ENCODE measurements at regions not wholly inside any gene's neighbourhood (a gene's known extent, or its start where the extent isn't known, plus 50 kb on each side); places are given as distances from the start of the nearest gene placed in this dataset.

DNA sequence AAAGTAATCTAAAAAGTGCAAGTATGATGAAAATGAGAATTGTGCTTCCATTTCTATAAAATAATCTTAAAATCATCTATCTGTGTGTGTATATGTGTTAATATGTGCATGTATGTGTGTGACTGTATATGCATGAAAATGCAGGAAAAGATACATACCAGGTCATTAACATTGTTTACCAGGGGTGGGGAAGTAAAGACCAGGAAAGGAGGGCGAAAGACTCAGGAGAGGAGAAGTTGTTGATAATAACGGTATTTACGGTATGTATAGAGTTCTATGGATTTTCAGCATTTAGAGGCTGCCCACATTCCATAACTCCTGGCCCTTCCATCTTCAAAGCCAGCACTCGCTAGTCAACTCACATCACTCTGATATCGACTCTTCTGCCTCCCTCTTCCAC, 111.0 kb upstream of the SPDL1 start:
- Histone ChIP-seq H3K9me3 (no peaks in the 10 kb centered on the region), H3K27me3 (replicated peaks; ENCODE audit: control insufficient read depth, insufficient read depth, low read length) (no peaks in the 10 kb centered on the region), H3K36me3 (ENCODE audit: control insufficient read depth, insufficient read depth, low read length) (no peaks in the 10 kb centered on the region), H3K4me3 (ENCODE audit: low read depth, low read length) (no peak overlapping the region), H3K4me1 (no peaks in the 10 kb centered on the region)
- ChIA-PET CTCF (no interaction called here), POLR2A (no interaction called here)
- no peaks in the 10 kb centered on the region for H3K27me3 Mint-ChIP-seq (ENCODE audit: insufficient read depth, unreplicated experiment)
- peaks cover 11% of the 10 kb centered on the region for H3K9me3 Mint-ChIP-seq (ENCODE audit: unreplicated experiment)
- peaks cover 6% of the 10 kb centered on the region for H3K4me1 Mint-ChIP-seq (ENCODE audit: low read depth, unreplicated experiment)
- DNase-seq = no peak
- no peak overlapping the region for H3K27ac Mint-ChIP-seq (ENCODE audit: unreplicated experiment)
- no peaks in the 10 kb centered on the region for H3K36me3 Mint-ChIP-seq (ENCODE audit: insufficient read depth, unreplicated experiment)
- intact Hi-C loops (cut with micrococcal nuclease; ENCODE audit: unreplicated experiment) = no loop called here
- no peak overlapping the region for H3K4me3 Mint-ChIP-seq (ENCODE audit: unreplicated experiment)
- BruUV-seq (replicated peaks) = no TSS peak
- TF ChIP-seq, protein P1, sequence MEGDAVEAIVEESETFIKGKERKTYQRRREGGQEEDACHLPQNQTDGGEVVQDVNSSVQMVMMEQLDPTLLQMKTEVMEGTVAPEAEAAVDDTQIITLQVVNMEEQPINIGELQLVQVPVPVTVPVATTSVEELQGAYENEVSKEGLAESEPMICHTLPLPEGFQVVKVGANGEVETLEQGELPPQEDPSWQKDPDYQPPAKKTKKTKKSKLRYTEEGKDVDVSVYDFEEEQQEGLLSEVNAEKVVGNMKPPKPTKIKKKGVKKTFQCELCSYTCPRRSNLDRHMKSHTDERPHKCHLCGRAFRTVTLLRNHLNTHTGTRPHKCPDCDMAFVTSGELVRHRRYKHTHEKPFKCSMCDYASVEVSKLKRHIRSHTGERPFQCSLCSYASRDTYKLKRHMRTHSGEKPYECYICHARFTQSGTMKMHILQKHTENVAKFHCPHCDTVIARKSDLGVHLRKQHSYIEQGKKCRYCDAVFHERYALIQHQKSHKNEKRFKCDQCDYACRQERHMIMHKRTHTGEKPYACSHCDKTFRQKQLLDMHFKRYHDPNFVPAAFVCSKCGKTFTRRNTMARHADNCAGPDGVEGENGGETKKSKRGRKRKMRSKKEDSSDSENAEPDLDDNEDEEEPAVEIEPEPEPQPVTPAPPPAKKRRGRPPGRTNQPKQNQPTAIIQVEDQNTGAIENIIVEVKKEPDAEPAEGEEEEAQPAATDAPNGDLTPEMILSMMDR (IDR thresholded peaks at IDR 0.05; ENCODE audit: insufficient read depth in 1 of 2, low read depth in 1 of 2, low read length in 1 of 2, severe bottlenecking in 1 of 2, unreplicated experiment in 1 of 2) = no peak

DNA sequence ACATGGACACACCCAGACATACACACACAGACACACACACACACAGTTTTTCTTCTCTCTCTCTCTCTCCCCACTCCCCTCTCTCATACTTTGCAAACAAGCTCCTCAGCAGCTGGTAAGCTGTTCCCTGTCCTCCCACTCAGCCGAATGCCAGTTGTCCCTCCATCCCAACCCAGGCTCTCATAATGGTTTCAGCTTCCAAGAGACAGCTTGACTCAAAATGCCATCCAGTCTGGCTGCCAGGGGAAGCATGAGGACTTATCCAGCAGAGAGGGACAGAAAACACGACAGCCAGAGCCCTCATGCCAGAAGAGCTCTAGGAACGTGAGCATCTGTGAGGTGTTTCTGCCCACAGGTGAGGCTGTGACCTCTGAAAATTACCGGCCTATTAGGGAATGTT, 112.6 kb upstream of the SPDL1 start:
- intact Hi-C loops (cut with micrococcal nuclease; ENCODE audit: unreplicated experiment) = no loop called here
- H3K36me3 ChIP-seq (ENCODE audit: control insufficient read depth, insufficient read depth, low read length) = no peaks in the 10 kb centered on the region
- no peak for DNase-seq
- Mint-ChIP-seq H3K9me3 (ENCODE audit: unreplicated experiment) (peaks cover 1% of the 10 kb centered on the region), H3K4me1 (ENCODE audit: low read depth, unreplicated experiment) (peaks cover 12% of the 10 kb centered on the region), H3K27me3 (ENCODE audit: insufficient read depth, unreplicated experiment) (no peaks in the 10 kb centered on the region), H3K4me3 (ENCODE audit: unreplicated experiment) (no peak overlapping the region), H3K27ac (ENCODE audit: unreplicated experiment) (no peak overlapping the region), H3K36me3 (ENCODE audit: insufficient read depth, unreplicated experiment) (no peaks in the 10 kb centered on the region)
- H3K9me3 ChIP-seq = no peaks in the 10 kb centered on the region
- no peaks in the 10 kb centered on the region for H3K27me3 ChIP-seq (replicated peaks; ENCODE audit: control insufficient read depth, insufficient read depth, low read length)
- BruUV-seq (replicated peaks) = no TSS peak
- no peak overlapping the region for H3K4me3 ChIP-seq (ENCODE audit: low read depth, low read length)
- CTCF ChIA-PET = no interaction called here
- 0 out of 2 replicates have a peak, but pooled peaks cover 9% of the 10 kb centered on the region for H3K4me1 ChIP-seq
- POLR2A ChIA-PET = no interaction called here
- TF ChIP-seq, protein P1 (IDR thresholded peaks at IDR 0.05; ENCODE audit: insufficient read depth in 1 of 2, low read depth in 1 of 2, low read length in 1 of 2, severe bottlenecking in 1 of 2, unreplicated experiment in 1 of 2) = no peak

DNA sequence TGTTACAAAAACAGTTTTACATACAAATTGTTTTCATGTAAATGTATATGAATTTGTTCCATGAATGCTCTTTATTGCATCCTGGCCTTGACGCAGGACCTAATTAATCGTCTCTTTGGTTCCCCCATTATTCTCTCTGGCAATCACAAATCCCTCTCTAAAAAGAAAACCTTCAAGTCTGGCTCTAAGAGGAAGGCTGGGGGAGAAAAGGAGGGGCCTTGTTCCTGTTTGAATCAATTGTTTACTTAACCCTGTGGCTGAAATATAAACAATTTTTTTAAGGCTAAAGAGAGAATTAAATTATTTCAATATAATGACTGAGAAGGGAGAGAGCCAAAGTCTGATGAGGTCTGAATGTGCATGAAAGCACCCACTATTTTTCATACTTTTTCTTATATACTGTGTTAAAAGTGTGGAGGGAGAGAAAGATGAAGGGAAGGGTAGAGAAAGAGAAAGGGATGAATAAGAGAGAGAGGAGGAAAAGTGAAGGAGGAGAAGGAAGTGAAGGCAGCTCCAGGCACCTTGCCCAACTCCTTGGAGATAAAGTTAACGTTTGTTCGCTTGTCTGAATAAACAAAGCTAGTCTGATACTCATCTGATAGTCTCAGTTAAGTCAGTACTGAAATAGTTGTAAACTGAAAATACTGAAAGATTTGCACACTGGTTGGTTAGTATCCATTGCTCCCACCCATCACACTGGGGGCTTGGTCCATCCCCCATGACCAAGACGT, 116.4 kb upstream of the SPDL1 start:
- intact Hi-C loops (cut with micrococcal nuclease; ENCODE audit: unreplicated experiment) = no loop called here
- POLR2A ChIA-PET = no interaction called here
- peaks cover 12% of the 10 kb centered on the region for H3K4me1 Mint-ChIP-seq (ENCODE audit: low read depth, unreplicated experiment)
- no TSS peak for BruUV-seq (replicated peaks)
- Histone ChIP-seq H3K4me3 (ENCODE audit: low read depth, low read length) (no peak overlapping the region), H3K9me3 (no peaks in the 10 kb centered on the region), H3K36me3 (ENCODE audit: control insufficient read depth, insufficient read depth, low read length) (no peaks in the 10 kb centered on the region), H3K27me3 (replicated peaks; ENCODE audit: control insufficient read depth, insufficient read depth, low read length) (no peaks in the 10 kb centered on the region), H3K4me1 (0 out of 2 replicates have a peak, but pooled peaks cover 9% of the 10 kb centered on the region)
- CTCF ChIA-PET = no interaction called here
- H3K9me3 Mint-ChIP-seq (ENCODE audit: unreplicated experiment) = peaks cover 7% of the 10 kb centered on the region
- no peaks in the 10 kb centered on the region for H3K36me3 Mint-ChIP-seq (ENCODE audit: insufficient read depth, unreplicated experiment)
- H3K27me3 Mint-ChIP-seq (ENCODE audit: insufficient read depth, unreplicated experiment) = no peaks in the 10 kb centered on the region
- H3K27ac Mint-ChIP-seq (ENCODE audit: unreplicated experiment) = no peak overlapping the region
- no peak for DNase-seq
- TF ChIP-seq, protein P1 (IDR thresholded peaks at IDR 0.05; ENCODE audit: insufficient read depth in 1 of 2, low read depth in 1 of 2, low read length in 1 of 2, severe bottlenecking in 1 of 2, unreplicated experiment in 1 of 2) = no peak
- H3K4me3 Mint-ChIP-seq (ENCODE audit: unreplicated experiment) = no peak overlapping the region

Data from Caco-2 (cell line).